Suprapubic skin (tissue), 4 donors: ENCODE measurements at regions not wholly inside any gene's neighbourhood (a gene's known extent, or its start where the extent isn't known, plus 50 kb on each side); places are given as distances from the start of the nearest gene placed in this dataset.

Experiments used
- EP300 ChIP-seq: sonication (generic); formaldehyde crosslinking; IDR thresholded peaks from one replicate; pipeline ENCODE4 v1.6.1; 2017; ENCODE audit warnings: antibody characterized with exemption
- POLR2A ChIP-seq, 2 donors: fragments of 450-650 bp; IDR thresholded peaks; one replicate each; pipeline ENCODE4 v1.6.1; 2017; ENCODE audit warnings: antibody characterized with exemption in 2 of 2, mild to moderate bottlenecking in 2 of 2, moderate library complexity in 2 of 2
- POLR2AphosphoS5 ChIP-seq, 3 donors: sonication (generic); formaldehyde crosslinking; IDR thresholded peaks; one replicate each; pipeline ENCODE4 v1.6.1; 2017; ENCODE audit warnings: antibody characterized with exemption in 3 of 3
- TF ChIP-seq, protein P1 (sequence below), 2 donors: fragments of 200-600 bp in 1 of 2; fragments of 450-650 bp in 1 of 2; sonication (generic) in 1 of 2; IDR thresholded peaks; one replicate each; pipeline ENCODE4 v1.5.1; 2016 to 2019; ENCODE audit warnings: antibody characterized with exemption in 2 of 2, mild to moderate bottlenecking in 1 of 2, moderate library complexity in 1 of 2

DNA sequence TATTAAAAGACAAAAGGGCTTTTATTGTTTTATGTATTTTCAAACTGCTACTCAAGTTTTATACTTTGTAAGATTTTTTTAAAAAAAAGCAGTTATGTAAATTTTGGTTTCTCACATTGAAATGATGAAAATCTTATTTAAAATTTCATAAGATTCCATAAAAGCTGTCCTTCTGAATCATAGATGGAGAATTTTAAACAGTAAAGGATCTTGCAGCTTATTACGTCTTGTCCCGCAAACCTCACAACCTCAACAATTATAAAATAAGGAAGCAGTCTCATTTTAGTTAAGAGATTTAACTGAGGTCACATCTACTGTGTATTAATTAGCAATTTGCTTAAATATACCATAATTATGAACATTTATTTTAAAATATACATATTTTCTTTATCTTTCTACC, 581.0 kb upstream of the SPRY2 start:
- TF ChIP-seq POLR2A (IDR thresholded peaks at IDR 0.05) (no peak), POLR2AphosphoS5 (IDR thresholded peaks at IDR 0.05) (no peak), EP300 (no peak)
- TF ChIP-seq, protein P1, sequence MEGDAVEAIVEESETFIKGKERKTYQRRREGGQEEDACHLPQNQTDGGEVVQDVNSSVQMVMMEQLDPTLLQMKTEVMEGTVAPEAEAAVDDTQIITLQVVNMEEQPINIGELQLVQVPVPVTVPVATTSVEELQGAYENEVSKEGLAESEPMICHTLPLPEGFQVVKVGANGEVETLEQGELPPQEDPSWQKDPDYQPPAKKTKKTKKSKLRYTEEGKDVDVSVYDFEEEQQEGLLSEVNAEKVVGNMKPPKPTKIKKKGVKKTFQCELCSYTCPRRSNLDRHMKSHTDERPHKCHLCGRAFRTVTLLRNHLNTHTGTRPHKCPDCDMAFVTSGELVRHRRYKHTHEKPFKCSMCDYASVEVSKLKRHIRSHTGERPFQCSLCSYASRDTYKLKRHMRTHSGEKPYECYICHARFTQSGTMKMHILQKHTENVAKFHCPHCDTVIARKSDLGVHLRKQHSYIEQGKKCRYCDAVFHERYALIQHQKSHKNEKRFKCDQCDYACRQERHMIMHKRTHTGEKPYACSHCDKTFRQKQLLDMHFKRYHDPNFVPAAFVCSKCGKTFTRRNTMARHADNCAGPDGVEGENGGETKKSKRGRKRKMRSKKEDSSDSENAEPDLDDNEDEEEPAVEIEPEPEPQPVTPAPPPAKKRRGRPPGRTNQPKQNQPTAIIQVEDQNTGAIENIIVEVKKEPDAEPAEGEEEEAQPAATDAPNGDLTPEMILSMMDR (IDR thresholded peaks at IDR 0.05), result no peak
